Activated CD4-positive, alpha-beta T cell treated with anti-CD3 and anti-CD28 coated beads, Interleukin-2, amount 50 U/mL, for 48 hours (primary cell): ENCODE measurements at regions not wholly inside any gene's neighbourhood (a gene's known extent, or its start where the extent isn't known, plus 50 kb on each side); places are given as distances from the start of the nearest gene placed in this dataset.

Experiments
- DNase-seq, 2 experiments: peaks; one replicate each; pipeline ENCODE4 v3.0.0-alpha.2; 2020

GRCh38 chr3:194982472-194982871, 288.5 kb downstream of the XXYLT1 start:
- no peak for DNase-seq

- no peak for DNase-seq
These were observed 287.8 kb downstream of the XXYLT1 start for GRCh38 chr3:194983121-194983520.

- no peak for DNase-seq
These were observed 287.3 kb downstream of the XXYLT1 start for GRCh38 chr3:194983620-194984019.

- DNase-seq: no peak
These were observed 286.9 kb downstream of the XXYLT1 start for GRCh38 chr3:194984066-194984465.

- no peak for DNase-seq
These were observed 286.3 kb downstream of the XXYLT1 start for GRCh38 chr3:194984622-194985021.

- DNase-seq: no peak
These were observed 285.9 kb downstream of the XXYLT1 start for GRCh38 chr3:194985031-194985578.

GRCh38 chr3:194986208-194987043, 284.5 kb downstream of the XXYLT1 start:
- DNase-seq: no peak

GRCh38 chr3:194987571-194988494, 283.1 kb downstream of the XXYLT1 start:
- DNase-seq: no peak

GRCh38 chr3:194988495-194989165, 282.3 kb downstream of the XXYLT1 start:
- no peak for DNase-seq

GRCh38 chr3:194989241-194989640, 281.7 kb downstream of the XXYLT1 start:
- DNase-seq: no peak

GRCh38 chr3:194990454-194991337, 280.3 kb downstream of the XXYLT1 start:
- no peak for DNase-seq

GRCh38 chr3:194991338-194991654, 279.7 kb downstream of the XXYLT1 start:
- no peak for DNase-seq

GRCh38 chr3:194993896-194994295, 277.1 kb downstream of the XXYLT1 start:
- DNase-seq: no peak

GRCh38 chr3:194994551-194994981, 276.4 kb downstream of the XXYLT1 start:
- DNase-seq: no peak

- DNase-seq: no peak
These were observed 275.6 kb downstream of the XXYLT1 start for GRCh38 chr3:194995334-194995733.

GRCh38 chr3:194995922-194996321, 275.0 kb downstream of the XXYLT1 start:
- DNase-seq: no peak

GRCh38 chr3:194996746-194997145, 274.2 kb downstream of the XXYLT1 start:
- no peak for DNase-seq

- DNase-seq: no peak
These were observed 272.5 kb downstream of the XXYLT1 start for GRCh38 chr3:194998417-194998816.

GRCh38 chr3:194998948-194999347, 272.0 kb downstream of the XXYLT1 start:
- DNase-seq: no peak

- no peak for DNase-seq
These were observed 271.5 kb downstream of the XXYLT1 start for GRCh38 chr3:194999491-194999890.

- no peak for DNase-seq
These were observed 269.7 kb downstream of the XXYLT1 start for GRCh38 chr3:195001261-195001660.
